Gastroesophageal sphincter (tissue), 3 donors: ENCODE measurements at regions not wholly inside any gene's neighbourhood (a gene's known extent, or its start where the extent isn't known, plus 50 kb on each side); places are given as distances from the start of the nearest gene placed in this dataset.

Experiments used
- CTCF ChIP-seq, 4 experiments: fragments of 200-600 bp in 2 of 4; fragments of 450-650 bp in 2 of 4; sonication (generic) in 1 of 4; IDR thresholded peaks; one replicate each; pipeline ENCODE4 v1.5.1; 2017 to 2019; ENCODE audit warnings: antibody characterized with exemption in 4 of 4, mild to moderate bottlenecking in 2 of 4, moderate library complexity in 2 of 4
- EP300 ChIP-seq: sonication (generic); formaldehyde crosslinking; IDR thresholded peaks from one replicate; pipeline ENCODE4 v1.6.1; 2017; ENCODE audit warnings: antibody characterized with exemption, mild to moderate bottlenecking
- POLR2A ChIP-seq, 2 donors: fragments of 450-650 bp; IDR thresholded peaks; one replicate each; pipeline ENCODE4 v1.6.1; 2017; ENCODE audit warnings: antibody characterized with exemption in 2 of 2, mild to moderate bottlenecking in 2 of 2, moderate library complexity in 1 of 2

- TF ChIP-seq CTCF (IDR thresholded peaks at IDR 0.05) (no peak), EP300 (no peak), POLR2A (IDR thresholded peaks at IDR 0.05) (no peak)
Measured at GRCh38 chrX:83446355-83446754, 61.7 kb upstream of the POU3F4 start.
